Panc1 (cell line): ENCODE measurements at regions not wholly inside any gene's neighbourhood (a gene's known extent, or its start where the extent isn't known, plus 50 kb on each side); places are given as distances from the start of the nearest gene placed in this dataset.

Source experiments
- CTCF ChIP-seq: fragments of 450-650 bp; IDR thresholded peaks from 2 replicates; pipeline ENCODE4 v1.5.1; 2017; ENCODE audit warnings: mild to moderate bottlenecking
- POLR2AphosphoS5 ChIP-seq: IDR thresholded peaks from 2 replicates; pipeline ENCODE4 v1.6.1; 2012; ENCODE audit warnings: mild to moderate bottlenecking, low read depth, low read length, moderate library complexity
- SIN3A ChIP-seq: IDR thresholded peaks from 2 replicates; pipeline ENCODE4 v1.6.1; 2012; ENCODE audit warnings: low read depth, mild to moderate bottlenecking, low read length, moderate library complexity, borderline replicate concordance; ENCODE audit not compliant: insufficient read depth

GRCh38 chr14:53286301-53286700 is 133.2 kb upstream of the DDHD1 start:
- no peak for TF ChIP-seq SIN3A
- TF ChIP-seq POLR2AphosphoS5, result no peak
- TF ChIP-seq CTCF, result no peak
